ENCODE measurements at regions not wholly inside any gene's neighbourhood (a gene's known extent, or its start where the extent isn't known, plus 50 kb on each side); places are given as distances from the start of the nearest gene placed in this dataset.

- TF ChIP-seq POLR2A (IDR thresholded peaks at IDR 0.05) (no peak), CTCF (IDR thresholded peaks at IDR 0.05) (no peak)
Observed at GRCh38 chr5:3489239-3489843, 106.3 kb upstream of the IRX1 start.

All from thyroid gland (tissue), 4 donors.